ENCODE measurements at regions not wholly inside any gene's neighbourhood (a gene's known extent, or its start where the extent isn't known, plus 50 kb on each side); places are given as distances from the start of the nearest gene placed in this dataset.

GRCh38 chr2:238602223-238602960 lies 175.7 kb downstream of the ASB1 start:
- intact Hi-C loops (cut with DNase I; ENCODE audit: low total_unique reads): no loop called here
- no peaks in the 10 kb centered on the region for H3K27me3 ChIP-seq
- peak overlapping the region; percentile 86 to 96 for H3K27ac ChIP-seq
- H3K4me1 ChIP-seq: peaks cover 11 to 17% of the 10 kb centered on the region in 2 donors
- TF ChIP-seq POLR2A (IDR thresholded peaks at IDR 0.05): no peak
- TF ChIP-seq CTCF (IDR thresholded peaks at IDR 0.05): no peak
- DNase-seq: no peak
- H3K9me3 ChIP-seq: no peaks in the 10 kb centered on the region
- H3K36me3 ChIP-seq: no peaks in the 10 kb centered on the region
- H3K4me3 ChIP-seq: no peak overlapping the region

GRCh38 chr2:238603596-238603995 lies 176.9 kb downstream of the ASB1 start:
- H3K4me1 ChIP-seq: peaks cover 6% of the 10 kb centered on the region in 2 donors
- no peaks in the 10 kb centered on the region for H3K36me3 ChIP-seq
- H3K27me3 ChIP-seq: no peaks in the 10 kb centered on the region
- H3K4me3 ChIP-seq: no peak overlapping the region
- H3K9me3 ChIP-seq: no peaks in the 10 kb centered on the region
- DNase-seq: no peak
- H3K27ac ChIP-seq: no peak overlapping the region
- TF ChIP-seq CTCF (IDR thresholded peaks at IDR 0.05) (no peak), POLR2A (IDR thresholded peaks at IDR 0.05) (no peak)
- intact Hi-C loops (cut with DNase I; ENCODE audit: low total_unique reads): no loop called here

GRCh38 chr2:238606311-238606710 lies 179.6 kb downstream of the ASB1 start:
- no peak for DNase-seq
- intact Hi-C loops (cut with DNase I; ENCODE audit: low total_unique reads): no loop called here
- no peaks in the 10 kb centered on the region for H3K9me3 ChIP-seq
- H3K36me3 ChIP-seq: no peaks in the 10 kb centered on the region
- H3K27ac ChIP-seq: no peak overlapping the region
- TF ChIP-seq CTCF (IDR thresholded peaks at IDR 0.05) (no peak), POLR2A (IDR thresholded peaks at IDR 0.05) (no peak)
- H3K4me3 ChIP-seq: no peak overlapping the region
- H3K27me3 ChIP-seq: no peaks in the 10 kb centered on the region
- peaks cover under 1 to 6% of the 10 kb centered on the region in 2 donors for H3K4me1 ChIP-seq

GRCh38 chr2:238613610-238614009 lies 186.9 kb downstream of the ASB1 start:
- Histone ChIP-seq H3K36me3 (no peaks in the 10 kb centered on the region), H3K4me1 (no peaks in the 10 kb centered on the region), H3K9me3 (no peaks in the 10 kb centered on the region), H3K27ac (no peak overlapping the region), H3K4me3 (no peak overlapping the region), H3K27me3 (no peaks in the 10 kb centered on the region)
- intact Hi-C loops (cut with DNase I; ENCODE audit: low total_unique reads): no loop called here
- no peak for DNase-seq
- TF ChIP-seq CTCF (IDR thresholded peaks at IDR 0.05) (no peak), POLR2A (IDR thresholded peaks at IDR 0.05) (no peak)

- Histone ChIP-seq H3K4me1 (no peaks in the 10 kb centered on the region), H3K4me3 (no peak overlapping the region), H3K27ac (no peak overlapping the region), H3K36me3 (no peaks in the 10 kb centered on the region), H3K27me3 (no peaks in the 10 kb centered on the region), H3K9me3 (no peaks in the 10 kb centered on the region)
- TF ChIP-seq CTCF (IDR thresholded peaks at IDR 0.05): no peak
- no peak for TF ChIP-seq POLR2A (IDR thresholded peaks at IDR 0.05)
- intact Hi-C loops (cut with DNase I; ENCODE audit: low total_unique reads): no loop called here
- no peak for DNase-seq
Observed at GRCh38 chr2:238614376-238614775, 187.6 kb downstream of the ASB1 start.

Measured in uterus (tissue), 3 donors.